ENCODE measurements at regions not wholly inside any gene's neighbourhood (a gene's known extent, or its start where the extent isn't known, plus 50 kb on each side); places are given as distances from the start of the nearest gene placed in this dataset.

- no peak overlapping the region for H3K4me3 Mint-ChIP-seq
- H3K4me1 Mint-ChIP-seq = no peaks in the 10 kb centered on the region
- H3K27ac Mint-ChIP-seq = no peak overlapping the region
- no peaks in the 10 kb centered on the region for H3K27me3 Mint-ChIP-seq
- no peaks in the 10 kb centered on the region for H3K36me3 Mint-ChIP-seq
- peaks cover 3% of the 10 kb centered on the region for H3K9me3 Mint-ChIP-seq
- no peak for ATAC-seq
Observed at GRCh38 chr1:82227306-82228095, 426.8 kb downstream of the ADGRL2 start.

DNA sequence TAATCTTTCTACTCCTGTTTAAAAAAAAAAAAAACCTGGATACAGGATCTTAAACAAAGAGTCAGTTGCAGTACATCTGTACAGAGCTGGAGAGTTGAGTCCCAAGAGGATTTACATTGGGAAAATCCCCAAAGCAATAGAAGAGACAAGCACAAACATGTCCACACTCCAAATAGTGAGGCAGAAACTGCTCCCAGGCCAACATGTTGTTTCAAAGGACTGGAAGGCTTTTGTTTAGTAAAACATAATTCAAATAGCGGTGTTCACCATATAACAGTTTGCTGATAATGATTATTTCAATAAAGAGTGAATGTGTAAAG lies 425.4 kb downstream of the ADGRL2 start:
- H3K27ac Mint-ChIP-seq = no peak overlapping the region
- H3K4me3 Mint-ChIP-seq = no peak overlapping the region
- H3K4me1 Mint-ChIP-seq = no peaks in the 10 kb centered on the region
- peaks cover under 1% of the 10 kb centered on the region for H3K9me3 Mint-ChIP-seq
- H3K27me3 Mint-ChIP-seq = no peaks in the 10 kb centered on the region
- no peak for ATAC-seq
- no peaks in the 10 kb centered on the region for H3K36me3 Mint-ChIP-seq

- Mint-ChIP-seq H3K9me3 (no peaks in the 10 kb centered on the region), H3K4me1 (no peaks in the 10 kb centered on the region), H3K27me3 (no peaks in the 10 kb centered on the region), H3K27ac (no peak overlapping the region), H3K4me3 (no peak overlapping the region), H3K36me3 (no peaks in the 10 kb centered on the region)
- ATAC-seq = no peak
Observed at GRCh38 chr1:82225421-82226185, 424.9 kb downstream of the ADGRL2 start.

DNA sequence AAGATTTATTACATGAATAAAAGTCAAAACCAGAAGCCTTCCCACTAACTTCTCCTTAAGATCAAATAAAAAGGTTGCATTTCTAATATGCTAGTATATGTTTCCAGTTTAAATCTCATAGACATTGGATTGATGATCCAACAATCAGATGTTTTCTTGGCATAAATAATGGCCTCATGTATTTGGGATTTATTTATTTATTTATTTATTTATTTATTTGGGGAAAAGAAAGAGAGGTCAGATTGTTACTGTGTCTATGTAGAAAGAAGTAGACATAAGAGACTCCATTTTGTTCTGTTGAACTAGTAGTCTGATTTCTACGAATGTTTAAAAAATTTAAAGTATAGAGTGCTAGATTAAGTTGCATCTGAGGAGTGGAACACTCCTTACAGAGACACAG lies 422.4 kb downstream of the ADGRL2 start:
- no peak for ATAC-seq
- no peaks in the 10 kb centered on the region for H3K27me3 Mint-ChIP-seq
- no peak overlapping the region for H3K4me3 Mint-ChIP-seq
- no peak overlapping the region for H3K27ac Mint-ChIP-seq
- H3K4me1 Mint-ChIP-seq = no peaks in the 10 kb centered on the region
- H3K36me3 Mint-ChIP-seq = no peaks in the 10 kb centered on the region
- no peaks in the 10 kb centered on the region for H3K9me3 Mint-ChIP-seq

GRCh38 chr1:82221721-82222120 lies 421.0 kb downstream of the ADGRL2 start:
- H3K4me1 Mint-ChIP-seq = no peaks in the 10 kb centered on the region
- H3K27ac Mint-ChIP-seq = no peak overlapping the region
- H3K27me3 Mint-ChIP-seq = no peaks in the 10 kb centered on the region
- no peaks in the 10 kb centered on the region for H3K9me3 Mint-ChIP-seq
- H3K4me3 Mint-ChIP-seq = no peak overlapping the region
- no peaks in the 10 kb centered on the region for H3K36me3 Mint-ChIP-seq
- no peak for ATAC-seq

DNA sequence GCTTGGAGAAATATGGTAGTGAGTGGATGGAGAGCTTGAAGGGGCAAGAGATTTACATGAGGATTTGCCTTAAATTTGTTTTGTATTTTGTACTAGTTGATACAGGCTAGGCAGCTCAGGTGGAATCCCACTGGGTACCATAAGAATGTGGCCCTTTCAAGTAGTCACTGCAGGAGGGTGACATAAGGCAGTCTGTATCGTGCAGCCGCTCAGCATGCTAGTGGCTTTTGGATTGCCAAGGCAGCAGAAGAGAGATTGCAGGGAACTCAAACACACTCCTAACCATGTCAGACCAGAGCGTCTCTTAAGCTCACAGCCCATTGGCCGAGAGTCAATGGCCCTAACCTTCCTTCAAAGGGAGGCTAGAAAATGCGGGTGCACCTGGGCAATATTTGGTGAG lies 420.0 kb downstream of the ADGRL2 start:
- H3K27me3 Mint-ChIP-seq = no peaks in the 10 kb centered on the region
- peak; percentile 17 for ATAC-seq

GRCh38 chr1:82219841-82220240 lies 419.1 kb downstream of the ADGRL2 start:
- no peaks in the 10 kb centered on the region for H3K36me3 Mint-ChIP-seq
- H3K4me3 Mint-ChIP-seq = no peak overlapping the region
- no peak overlapping the region for H3K27ac Mint-ChIP-seq
- ATAC-seq = no peak
- H3K27me3 Mint-ChIP-seq = no peaks in the 10 kb centered on the region
- no peaks in the 10 kb centered on the region for H3K4me1 Mint-ChIP-seq
- no peaks in the 10 kb centered on the region for H3K9me3 Mint-ChIP-seq

More for the DNA sequence above, 420.0 kb downstream of the ADGRL2 start:
- H3K4me3 Mint-ChIP-seq = no peak overlapping the region
- no peaks in the 10 kb centered on the region for H3K9me3 Mint-ChIP-seq
- H3K27ac Mint-ChIP-seq = no peak overlapping the region
- no peaks in the 10 kb centered on the region for H3K4me1 Mint-ChIP-seq
- H3K36me3 Mint-ChIP-seq = no peaks in the 10 kb centered on the region

GRCh38 chr1:82218846-82219245 lies 418.1 kb downstream of the ADGRL2 start:
- H3K27ac Mint-ChIP-seq = no peak overlapping the region
- no peak overlapping the region for H3K4me3 Mint-ChIP-seq
- H3K36me3 Mint-ChIP-seq = no peaks in the 10 kb centered on the region
- ATAC-seq = no peak
- H3K4me1 Mint-ChIP-seq = no peaks in the 10 kb centered on the region
- no peaks in the 10 kb centered on the region for H3K9me3 Mint-ChIP-seq
- H3K27me3 Mint-ChIP-seq = no peaks in the 10 kb centered on the region

DNA sequence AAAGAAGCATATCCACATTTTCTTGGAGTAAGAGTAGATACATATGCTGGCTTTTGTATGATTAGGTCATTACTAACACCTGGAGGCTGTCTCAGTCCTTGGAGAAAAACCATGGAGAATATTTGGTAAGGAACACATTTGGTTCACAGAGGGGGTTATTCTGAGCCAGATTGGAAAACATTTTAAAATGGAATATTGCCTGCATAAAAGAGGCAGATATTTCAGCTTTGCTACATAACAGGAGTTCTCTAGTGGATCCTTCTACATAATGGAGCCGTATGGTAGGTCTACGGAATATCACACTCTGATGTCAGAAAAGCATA lies 415.1 kb downstream of the ADGRL2 start:
- no peaks in the 10 kb centered on the region for H3K9me3 Mint-ChIP-seq
- H3K4me1 Mint-ChIP-seq = no peaks in the 10 kb centered on the region
- no peaks in the 10 kb centered on the region for H3K36me3 Mint-ChIP-seq
- no peaks in the 10 kb centered on the region for H3K27me3 Mint-ChIP-seq
- no peak for ATAC-seq
- H3K4me3 Mint-ChIP-seq = no peak overlapping the region
- no peak overlapping the region for H3K27ac Mint-ChIP-seq

DNA sequence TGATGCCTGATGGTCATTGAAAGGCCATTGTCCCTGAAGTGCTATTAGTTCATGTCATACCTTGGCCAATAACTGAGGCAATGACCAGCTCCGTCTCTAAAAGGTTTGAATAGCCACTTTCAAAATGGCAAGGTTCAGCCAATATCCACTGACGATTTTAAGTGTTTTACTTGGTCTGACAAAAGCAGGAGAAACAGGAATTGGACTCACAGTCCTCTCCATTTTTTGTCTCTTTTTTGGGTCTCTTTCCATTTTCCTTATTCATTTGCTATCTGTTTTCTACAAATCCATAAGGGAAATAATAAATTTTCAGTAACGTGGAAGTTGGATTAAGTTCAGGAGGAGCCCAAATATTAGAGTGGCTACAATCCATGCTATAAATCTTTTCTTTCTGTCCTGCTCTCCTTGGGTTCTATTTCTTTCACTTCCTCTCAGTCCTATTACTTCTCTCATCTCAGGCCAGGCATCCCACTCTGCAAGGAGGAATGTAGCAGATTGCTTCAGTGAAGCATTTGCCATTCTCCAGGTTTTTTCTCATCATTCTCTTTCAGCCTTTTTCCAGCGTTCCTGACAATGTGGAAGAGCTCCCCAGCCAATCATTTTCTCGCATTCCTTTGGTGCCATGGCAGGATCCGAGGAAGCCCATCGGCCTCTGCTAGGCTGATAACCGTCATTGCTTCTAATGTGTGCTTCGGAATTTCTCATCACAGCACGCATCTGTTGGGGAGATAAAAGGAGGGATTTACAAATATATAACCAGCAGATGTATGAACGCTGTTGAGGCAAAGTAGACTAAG lies 414.5 kb downstream of the ADGRL2 start:
- no peaks in the 10 kb centered on the region for H3K9me3 Mint-ChIP-seq
- no peak overlapping the region for H3K27ac Mint-ChIP-seq
- no peaks in the 10 kb centered on the region for H3K27me3 Mint-ChIP-seq
- no peak overlapping the region for H3K4me3 Mint-ChIP-seq
- H3K4me1 Mint-ChIP-seq = no peaks in the 10 kb centered on the region
- no peaks in the 10 kb centered on the region for H3K36me3 Mint-ChIP-seq
- ATAC-seq = no peak

GRCh38 chr1:82214606-82215005 lies 413.9 kb downstream of the ADGRL2 start:
- Mint-ChIP-seq H3K27ac (no peak overlapping the region), H3K4me3 (no peak overlapping the region), H3K27me3 (no peaks in the 10 kb centered on the region), H3K4me1 (no peaks in the 10 kb centered on the region), H3K9me3 (no peaks in the 10 kb centered on the region), H3K36me3 (no peaks in the 10 kb centered on the region)
- ATAC-seq = no peak

- Mint-ChIP-seq H3K4me1 (no peaks in the 10 kb centered on the region), H3K4me3 (no peak overlapping the region), H3K27ac (no peak overlapping the region), H3K27me3 (no peaks in the 10 kb centered on the region), H3K36me3 (no peaks in the 10 kb centered on the region), H3K9me3 (no peaks in the 10 kb centered on the region)
- ATAC-seq = no peak
Observed at GRCh38 chr1:82197606-82198005, 396.9 kb downstream of the ADGRL2 start.

GRCh38 chr1:82195245-82195644 lies 394.5 kb downstream of the ADGRL2 start:
- H3K9me3 Mint-ChIP-seq = no peaks in the 10 kb centered on the region

DNA sequence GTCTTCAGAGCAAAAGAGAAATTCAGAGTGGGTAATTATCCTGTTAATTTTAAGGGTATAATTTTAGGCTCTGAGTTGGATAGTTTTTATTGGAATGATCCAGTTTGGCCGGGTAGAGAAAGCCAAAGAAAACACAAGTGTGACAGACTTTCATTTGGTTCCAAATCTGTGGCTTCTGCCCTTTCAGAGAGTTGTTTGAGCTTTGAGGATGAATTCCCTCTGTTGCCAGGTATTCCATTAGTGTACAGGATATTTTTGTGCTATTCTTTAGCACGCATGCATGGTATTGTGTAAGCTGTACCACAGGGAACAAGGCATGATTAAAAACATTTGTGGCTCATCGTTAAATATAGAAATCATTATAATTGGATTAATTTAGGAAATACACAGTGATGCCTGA lies 384.4 kb downstream of the ADGRL2 start:
- Mint-ChIP-seq H3K4me1 (no peaks in the 10 kb centered on the region), H3K27ac (no peak overlapping the region), H3K4me3 (no peak overlapping the region), H3K9me3 (peaks cover 5% of the 10 kb centered on the region), H3K27me3 (no peaks in the 10 kb centered on the region), H3K36me3 (no peaks in the 10 kb centered on the region)
- ATAC-seq = no peak

More at GRCh38 chr1:82195245-82195644, 394.5 kb downstream of the ADGRL2 start:
- ATAC-seq = no peak
- H3K4me1 Mint-ChIP-seq = no peaks in the 10 kb centered on the region
- H3K27ac Mint-ChIP-seq = no peak overlapping the region
- no peaks in the 10 kb centered on the region for H3K36me3 Mint-ChIP-seq
- no peak overlapping the region for H3K4me3 Mint-ChIP-seq
- H3K27me3 Mint-ChIP-seq = no peaks in the 10 kb centered on the region

- ATAC-seq = no peak
- H3K9me3 Mint-ChIP-seq = peaks cover 5% of the 10 kb centered on the region
- no peaks in the 10 kb centered on the region for H3K36me3 Mint-ChIP-seq
- H3K27me3 Mint-ChIP-seq = no peaks in the 10 kb centered on the region
- H3K27ac Mint-ChIP-seq = no peak overlapping the region
- H3K4me1 Mint-ChIP-seq = no peaks in the 10 kb centered on the region
- H3K4me3 Mint-ChIP-seq = no peak overlapping the region
Observed at GRCh38 chr1:82181846-82182245, 381.1 kb downstream of the ADGRL2 start.
